Brain microvascular endothelial cell (primary cell): ENCODE measurements at regions not wholly inside any gene's neighbourhood (a gene's known extent, or its start where the extent isn't known, plus 50 kb on each side); places are given as distances from the start of the nearest gene placed in this dataset.

ENCODE experiments used
- DNase-seq: peaks from one replicate; pipeline ENCODE4 v3.0.0-alpha.2; 2020
- H3K27ac ChIP-seq: fragments of 250-450 bp; sonication (Bioruptor Pico); 2 replicates; pipeline ENCODE4 v1.5.1; 2020; ENCODE audit warnings: mild to moderate bottlenecking, moderate library complexity
- H3K27me3 ChIP-seq: fragments of 250-450 bp; sonication (Bioruptor Pico); replicated peaks from 2 replicates; pipeline ENCODE4 v1.5.1; 2020; ENCODE audit warnings: mild to moderate bottlenecking
- H3K36me3 ChIP-seq: fragments of 250-450 bp; sonication (Bioruptor Pico); replicated peaks from 2 replicates; pipeline ENCODE4 v1.5.1; 2020; ENCODE audit warnings: mild to moderate bottlenecking
- H3K4me3 ChIP-seq: 2 replicates; pipeline ENCODE4 v1.5.1; 2011; ENCODE audit warnings: low read depth, mild to moderate bottlenecking, control low read depth, low read length, moderate library complexity
- CTCF ChIP-seq: IDR thresholded peaks from 2 replicates; pipeline ENCODE4 v1.5.1; 2011; ENCODE audit warnings: low read depth, mild to moderate bottlenecking, moderate library complexity, low read length, control low read depth, inconsistent platforms; ENCODE audit errors: missing control alignments
- in situ Hi-C: cut with HindIII; loops from 2 replicates; pipeline ENCODE4 v1.10.0; 2017; ENCODE audit warnings: low sequenced_read_pairs, low pct_ligation_motif_present

- in situ Hi-C loops, result no loop called here
- H3K27ac ChIP-seq, result no peak overlapping the region
- no peaks in the 10 kb centered on the region for H3K27me3 ChIP-seq
- no peak overlapping the region for H3K4me3 ChIP-seq
- DNase-seq, result no peak
- no peak for TF ChIP-seq CTCF
- H3K36me3 ChIP-seq, result no peaks in the 10 kb centered on the region
Observed at GRCh38 chr9:13615660-13616490, 336.4 kb upstream of the MPDZ start.

- Histone ChIP-seq H3K36me3 (no peaks in the 10 kb centered on the region), H3K4me3 (no peak overlapping the region), H3K27me3 (no peaks in the 10 kb centered on the region), H3K27ac (no peak overlapping the region)
- no peak for DNase-seq
- TF ChIP-seq CTCF, result no peak
- in situ Hi-C loops, result no loop called here
Observed at GRCh38 chr9:13614060-13614459, 334.6 kb upstream of the MPDZ start.

GRCh38 chr9:13613296-13613695 is 333.8 kb upstream of the MPDZ start:
- in situ Hi-C loops, result no loop called here
- DNase-seq, result no peak
- TF ChIP-seq CTCF, result no peak
- Histone ChIP-seq H3K27me3 (no peaks in the 10 kb centered on the region), H3K27ac (no peak overlapping the region), H3K36me3 (no peaks in the 10 kb centered on the region), H3K4me3 (no peak overlapping the region)

- Histone ChIP-seq H3K36me3 (no peaks in the 10 kb centered on the region), H3K27ac (no peak overlapping the region), H3K27me3 (no peaks in the 10 kb centered on the region), H3K4me3 (no peak overlapping the region)
- no peak for TF ChIP-seq CTCF
- in situ Hi-C loops, result no loop called here
- no peak for DNase-seq
Observed at GRCh38 chr9:13608451-13608850, 329.0 kb upstream of the MPDZ start.

- H3K36me3 ChIP-seq, result no peaks in the 10 kb centered on the region
- H3K27me3 ChIP-seq, result no peaks in the 10 kb centered on the region
- H3K4me3 ChIP-seq, result no peak overlapping the region
- H3K27ac ChIP-seq, result no peak overlapping the region
- no peak for TF ChIP-seq CTCF
- DNase-seq, result no peak
- in situ Hi-C loops, result no loop called here
Observed at GRCh38 chr9:13607481-13608441, 328.3 kb upstream of the MPDZ start.
